Bronchial epithelial cell (primary cell): ENCODE measurements at regions not wholly inside any gene's neighbourhood (a gene's known extent, or its start where the extent isn't known, plus 50 kb on each side); places are given as distances from the start of the nearest gene placed in this dataset.

Source experiments
- DNase-seq: peaks from one replicate; pipeline ENCODE4 v3.0.0-alpha.2; 2010; ENCODE audit warnings: low read depth
- FAIRE-seq: peaks from 2 replicates; lab custom pipeline; 2011; peaks lifted over from hg19 to GRCh38; lab: Jason Lieb, UNC
- H3K27me3 ChIP-seq: 2 replicates; pipeline ENCODE4 v1.5.1; 2011; ENCODE audit warnings: low read length; ENCODE audit not compliant: control insufficient read depth, insufficient read depth
- H3K36me3 ChIP-seq: 2 replicates; pipeline ENCODE4 v1.5.1; 2011; ENCODE audit warnings: low read length; ENCODE audit not compliant: control insufficient read depth, insufficient read depth
- H3K4me3 ChIP-seq: 2 replicates; pipeline ENCODE4 v1.5.1; 2011; ENCODE audit warnings: mild to moderate bottlenecking, low read depth, low read length, control low read depth
- TF ChIP-seq, protein P1 (sequence below): IDR thresholded peaks from 2 replicates; pipeline ENCODE4 v1.5.1; 2011; ENCODE audit warnings: mild to moderate bottlenecking, moderate library complexity, low read length, control low read depth, inconsistent platforms; ENCODE audit not compliant: insufficient read depth, severe bottlenecking

DNA sequence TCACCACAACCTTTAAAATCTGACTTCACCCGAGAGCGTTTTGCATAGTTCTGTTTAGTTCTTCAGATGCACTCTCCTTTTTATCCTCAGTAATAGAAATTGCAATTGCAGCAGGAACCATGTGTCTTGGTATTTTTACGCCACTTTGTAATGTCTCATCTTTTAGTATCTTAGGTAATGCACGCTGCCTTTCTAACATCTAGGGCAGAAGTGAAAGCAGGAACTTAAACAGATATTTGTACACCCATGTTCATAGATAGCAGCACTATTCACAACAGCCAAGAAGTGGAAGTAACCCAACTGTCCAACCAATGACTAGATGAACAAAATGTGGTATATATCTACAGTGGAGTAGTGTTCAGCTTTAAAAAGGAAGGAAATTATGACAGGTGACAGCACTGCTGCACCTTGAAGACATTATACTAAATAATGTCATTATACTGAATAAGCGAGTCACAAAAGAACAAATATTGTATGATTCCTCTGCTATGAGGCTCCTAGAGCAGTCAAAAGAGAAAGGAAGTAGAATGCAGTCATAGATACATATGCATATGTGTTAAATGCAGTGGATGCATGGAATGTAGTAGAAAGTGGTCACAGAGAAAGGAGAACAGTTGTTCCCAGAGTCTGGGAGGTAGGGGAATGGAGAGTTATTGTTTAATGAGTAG is 105.9 kb upstream of the GJB6 start:
- DNase-seq (no peak), FAIRE-seq (no peak)
- Histone ChIP-seq H3K27me3 (no peaks in the 10 kb centered on the region), H3K4me3 (no peak overlapping the region), H3K36me3 (no peaks in the 10 kb centered on the region)
- TF ChIP-seq, protein P1, sequence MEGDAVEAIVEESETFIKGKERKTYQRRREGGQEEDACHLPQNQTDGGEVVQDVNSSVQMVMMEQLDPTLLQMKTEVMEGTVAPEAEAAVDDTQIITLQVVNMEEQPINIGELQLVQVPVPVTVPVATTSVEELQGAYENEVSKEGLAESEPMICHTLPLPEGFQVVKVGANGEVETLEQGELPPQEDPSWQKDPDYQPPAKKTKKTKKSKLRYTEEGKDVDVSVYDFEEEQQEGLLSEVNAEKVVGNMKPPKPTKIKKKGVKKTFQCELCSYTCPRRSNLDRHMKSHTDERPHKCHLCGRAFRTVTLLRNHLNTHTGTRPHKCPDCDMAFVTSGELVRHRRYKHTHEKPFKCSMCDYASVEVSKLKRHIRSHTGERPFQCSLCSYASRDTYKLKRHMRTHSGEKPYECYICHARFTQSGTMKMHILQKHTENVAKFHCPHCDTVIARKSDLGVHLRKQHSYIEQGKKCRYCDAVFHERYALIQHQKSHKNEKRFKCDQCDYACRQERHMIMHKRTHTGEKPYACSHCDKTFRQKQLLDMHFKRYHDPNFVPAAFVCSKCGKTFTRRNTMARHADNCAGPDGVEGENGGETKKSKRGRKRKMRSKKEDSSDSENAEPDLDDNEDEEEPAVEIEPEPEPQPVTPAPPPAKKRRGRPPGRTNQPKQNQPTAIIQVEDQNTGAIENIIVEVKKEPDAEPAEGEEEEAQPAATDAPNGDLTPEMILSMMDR: no peak

DNA sequence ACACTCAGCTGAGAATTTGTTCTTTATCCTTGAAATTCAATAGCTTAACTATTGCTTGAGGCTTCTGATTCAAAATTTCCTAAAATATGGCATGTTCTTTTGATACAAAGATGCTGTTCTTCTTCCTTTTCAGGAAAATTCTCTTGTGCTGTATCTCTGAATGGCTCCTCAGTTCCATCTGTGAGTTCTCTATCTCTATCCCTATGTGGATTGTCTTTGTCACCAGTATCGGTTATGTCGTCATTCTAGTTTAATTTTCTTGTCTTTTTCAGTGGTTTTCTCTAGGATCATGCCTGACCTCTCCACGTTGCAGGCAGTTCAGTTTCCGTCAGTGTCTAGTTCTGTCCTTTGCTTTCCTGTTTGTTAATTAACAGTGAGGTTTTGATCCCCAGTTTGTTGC is 104.6 kb upstream of the GJB6 start:
- DNase-seq: no peak
- H3K36me3 ChIP-seq: no peaks in the 10 kb centered on the region
- no peaks in the 10 kb centered on the region for H3K27me3 ChIP-seq
- FAIRE-seq: no peak
- H3K4me3 ChIP-seq: no peak overlapping the region
- TF ChIP-seq, protein P1: no peak

DNA sequence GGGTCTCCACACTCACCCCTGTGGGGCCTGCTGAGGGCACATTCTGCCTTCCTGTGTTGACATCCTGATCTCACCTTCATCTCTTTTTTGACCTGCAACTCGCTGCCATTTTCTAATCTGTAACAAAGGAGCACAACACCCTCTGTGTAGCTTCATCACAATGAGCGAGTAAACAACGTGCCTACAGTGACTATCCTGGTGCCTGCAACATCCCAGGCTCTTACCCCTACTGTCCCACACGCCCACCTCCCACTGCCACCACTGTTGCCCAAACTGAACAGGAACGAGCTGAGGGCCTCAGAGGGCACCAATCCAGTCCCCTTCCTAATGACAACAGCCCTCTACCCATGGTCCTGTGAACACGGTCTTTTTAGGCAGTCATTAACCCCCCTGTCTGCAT is 102.2 kb upstream of the GJB6 start:
- no peak overlapping the region for H3K4me3 ChIP-seq
- TF ChIP-seq, protein P1: no peak
- DNase-seq (no peak), FAIRE-seq (no peak)
- H3K27me3 ChIP-seq: no peaks in the 10 kb centered on the region
- no peaks in the 10 kb centered on the region for H3K36me3 ChIP-seq

DNA sequence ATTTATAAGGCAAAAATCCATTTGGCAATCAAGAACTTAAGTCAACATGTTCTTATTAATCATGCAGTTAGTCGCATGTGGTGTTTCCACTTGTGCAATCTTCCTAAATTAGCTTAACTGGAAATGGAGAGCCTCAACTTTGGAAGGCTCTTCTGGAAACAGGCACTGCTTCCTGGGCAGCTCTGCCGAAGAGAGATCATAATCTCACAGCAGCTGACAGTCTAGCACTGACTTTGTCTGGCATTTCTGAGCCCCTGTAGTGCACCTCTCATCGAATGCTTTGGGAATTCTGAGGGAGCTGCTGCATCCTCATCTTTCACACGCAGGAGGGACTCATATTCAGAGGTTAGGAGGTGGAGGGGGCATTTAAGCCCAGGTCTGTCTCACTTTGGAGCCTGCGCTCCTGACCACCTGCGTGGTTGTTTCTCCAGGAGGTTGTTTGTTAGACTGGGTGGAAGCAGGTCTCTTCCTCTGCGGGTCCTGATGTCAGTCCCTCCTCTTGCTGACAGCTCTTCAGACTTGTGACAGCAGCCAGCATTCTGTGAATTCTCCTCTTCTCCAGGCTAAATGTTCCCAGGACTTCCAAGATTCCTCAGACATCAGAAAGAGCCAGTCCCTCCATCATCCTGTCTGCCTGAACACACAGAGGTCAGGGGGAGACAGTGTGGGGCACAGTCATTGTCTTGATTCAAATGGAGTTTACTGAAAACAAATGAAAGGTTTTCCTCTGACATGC is 100.4 kb upstream of the GJB6 start:
- TF ChIP-seq, protein P1: no peak
- Histone ChIP-seq H3K27me3 (no peaks in the 10 kb centered on the region), H3K36me3 (no peaks in the 10 kb centered on the region), H3K4me3 (no peak overlapping the region)
- FAIRE-seq (no peak), DNase-seq (peak; percentile 74)

DNA sequence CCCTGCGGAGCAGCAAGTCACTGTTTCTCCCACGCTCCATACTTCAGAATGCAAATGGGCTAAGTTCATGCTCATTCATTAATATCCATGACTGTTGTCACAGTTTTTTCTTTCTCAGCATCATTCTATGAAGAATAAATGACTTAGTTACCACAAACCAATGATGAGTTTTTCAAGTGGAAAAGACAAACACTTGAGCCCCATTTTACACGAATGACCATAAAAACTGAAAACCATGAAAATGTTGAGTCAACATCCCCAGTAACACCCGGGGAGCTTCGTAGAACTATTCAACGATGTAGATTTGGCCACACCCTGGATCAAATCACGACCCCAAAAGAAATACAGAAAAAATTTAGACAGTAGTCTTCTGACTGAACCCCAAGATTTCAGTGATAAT is 99.8 kb upstream of the GJB6 start:
- Histone ChIP-seq H3K4me3 (no peak overlapping the region), H3K27me3 (no peaks in the 10 kb centered on the region), H3K36me3 (no peaks in the 10 kb centered on the region)
- TF ChIP-seq, protein P1: no peak
- FAIRE-seq: no peak
- no peak for DNase-seq
